ENCODE measurements at regions not wholly inside any gene's neighbourhood (a gene's known extent, or its start where the extent isn't known, plus 50 kb on each side); places are given as distances from the start of the nearest gene placed in this dataset.

DNA sequence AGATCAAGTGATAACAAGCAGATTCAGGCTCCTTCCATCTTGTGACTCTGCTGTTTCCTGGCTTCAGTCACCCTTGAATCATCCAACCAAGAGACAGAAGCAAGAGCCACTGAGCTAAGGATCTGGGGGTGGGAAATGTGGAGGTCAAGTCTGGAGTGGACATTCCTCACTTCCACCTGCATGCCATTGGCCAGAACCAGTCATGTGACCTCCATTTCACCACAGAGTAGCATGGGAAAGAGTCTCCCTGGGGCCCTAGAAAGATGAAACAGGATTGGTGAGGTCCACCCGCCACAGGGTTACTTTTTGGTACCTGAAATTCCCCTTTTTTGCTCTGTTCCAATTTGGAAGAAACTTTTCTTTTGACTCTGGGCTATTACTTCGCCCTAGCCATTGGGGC, 1006.0 kb upstream of the EEF2KMT start:
- DNase-seq, result no peak

- DNase-seq, result no peak
Observed at GRCh38 chr16:6099102-6099501, 1001.5 kb upstream of the EEF2KMT start.

DNA sequence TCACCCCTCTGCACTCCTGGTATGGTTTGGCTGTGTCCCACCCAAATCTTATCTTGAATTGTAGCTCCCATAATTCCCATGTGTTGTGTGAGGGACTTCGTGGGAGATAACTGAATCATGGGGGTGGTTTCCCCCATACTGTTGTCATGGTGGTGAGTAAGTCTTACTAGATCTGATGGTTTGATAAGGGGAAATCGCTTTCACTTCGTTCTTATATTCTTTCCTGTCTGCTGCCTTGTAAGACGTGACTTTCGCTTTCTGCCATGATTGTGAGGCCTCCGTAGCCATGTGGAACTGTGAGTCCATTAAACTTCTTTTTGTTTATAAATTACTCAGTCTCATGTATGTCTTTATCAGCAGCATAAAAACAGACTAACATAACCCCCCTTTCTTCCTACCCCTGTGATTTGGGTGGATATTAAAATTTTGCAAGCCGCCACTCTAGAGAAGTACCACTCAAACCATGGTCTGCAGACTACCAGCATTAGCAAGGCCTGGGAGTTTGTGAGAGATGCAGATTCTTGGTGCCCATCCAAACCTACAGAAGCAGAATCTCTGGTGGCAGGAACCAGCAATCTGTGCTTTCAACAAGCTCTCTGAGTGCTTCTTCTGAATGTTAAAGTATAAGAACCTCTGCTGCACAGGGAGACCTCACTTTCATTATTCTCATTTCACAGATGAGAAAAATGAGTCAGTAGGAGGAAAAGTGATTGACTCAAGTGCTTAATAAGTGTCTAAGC, 999.5 kb upstream of the EEF2KMT start:
- DNase-seq, result no peak

DNA sequence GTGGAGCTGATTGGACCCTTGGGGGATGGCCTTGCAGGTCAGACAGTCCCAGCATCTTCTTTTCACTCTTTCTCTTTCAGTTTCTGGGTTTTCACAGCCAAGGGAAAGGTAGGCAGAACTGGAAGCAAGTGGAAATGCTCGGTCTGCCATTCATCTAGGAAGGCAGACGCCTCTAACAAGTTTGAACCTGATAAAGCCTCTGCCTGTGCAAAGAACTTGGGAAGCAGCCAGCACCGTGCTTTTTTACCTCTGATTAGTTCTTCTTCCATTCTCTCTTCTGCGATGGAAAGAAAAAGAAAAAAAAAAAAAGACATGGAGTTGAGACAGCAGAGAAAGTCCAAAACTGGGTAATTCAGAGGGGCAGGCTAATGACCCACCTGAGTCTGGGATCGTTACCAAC, 997.8 kb upstream of the EEF2KMT start:
- no peak for DNase-seq

- no peak for DNase-seq
Observed at GRCh38 chr16:6091021-6091420, 993.4 kb upstream of the EEF2KMT start.

GRCh38 chr16:6081320-6081976, 983.9 kb upstream of the EEF2KMT start:
- DNase-seq, result no peak

DNA sequence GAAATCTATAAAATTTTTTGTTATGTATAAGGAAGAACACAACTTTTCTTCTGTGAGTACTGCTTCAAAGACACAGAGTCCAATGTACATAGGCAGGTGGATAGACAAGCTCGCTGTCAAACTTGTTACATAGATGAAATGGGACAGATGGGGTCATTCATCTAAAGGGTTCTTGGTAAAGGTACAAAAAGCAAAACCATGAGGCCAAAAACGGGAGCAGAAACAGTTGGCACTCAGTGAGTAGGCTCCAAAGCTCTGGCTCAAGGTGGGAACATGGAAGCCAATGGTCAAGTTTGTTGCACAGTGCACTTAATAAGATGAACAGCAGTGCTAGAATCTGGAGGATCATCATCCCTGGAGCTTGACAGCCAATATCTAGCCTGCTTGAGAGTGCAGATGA, 979.0 kb upstream of the EEF2KMT start:
- no peak for DNase-seq

- DNase-seq, result no peak
Observed at GRCh38 chr16:6068063-6068462, 970.5 kb upstream of the EEF2KMT start.

DNA sequence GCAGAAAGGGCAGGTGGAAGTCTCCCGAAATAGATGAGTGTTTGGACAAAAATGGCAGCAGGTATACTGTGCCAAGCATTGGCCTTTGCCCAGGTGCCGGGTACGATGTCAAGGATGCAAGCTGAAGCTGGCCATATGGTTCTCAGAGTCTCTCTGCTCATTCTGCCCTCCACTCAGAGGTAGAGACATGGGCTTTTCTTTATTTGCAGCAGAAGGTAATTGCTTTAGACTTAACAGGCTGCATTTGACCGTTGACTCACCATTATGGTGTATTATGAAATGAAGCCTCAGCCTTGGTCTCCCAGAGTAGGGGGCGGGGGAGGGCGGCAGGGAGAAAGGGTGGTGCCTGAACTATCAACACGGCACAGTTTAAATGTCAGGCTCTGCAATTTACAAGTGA, 969.1 kb upstream of the EEF2KMT start:
- DNase-seq, result no peak

GRCh38 chr16:6063526-6063925, 965.9 kb upstream of the EEF2KMT start:
- DNase-seq, result no peak

- no peak for DNase-seq
Observed at GRCh38 chr16:6059671-6060070, 962.1 kb upstream of the EEF2KMT start.

DNA sequence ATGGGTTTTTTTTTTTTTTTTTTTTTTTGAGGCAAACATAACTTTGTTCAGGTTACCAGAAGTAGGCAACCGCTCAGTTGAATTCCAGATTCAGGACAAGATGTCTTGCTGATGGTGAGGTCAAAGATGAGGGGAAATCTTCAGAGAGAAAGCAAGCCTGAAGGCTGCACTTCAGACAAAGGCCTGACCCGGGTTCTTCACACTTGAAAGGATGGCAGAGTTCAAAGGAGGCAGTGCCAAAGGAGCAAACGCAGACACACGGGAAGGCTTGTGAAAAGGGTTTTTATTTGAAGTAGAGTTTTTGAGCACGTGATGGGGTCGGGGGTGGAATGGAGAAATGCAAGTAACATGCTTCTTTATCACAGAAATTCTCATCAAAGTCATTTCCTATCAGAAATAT, 960.2 kb upstream of the EEF2KMT start:
- DNase-seq, result no peak

DNA sequence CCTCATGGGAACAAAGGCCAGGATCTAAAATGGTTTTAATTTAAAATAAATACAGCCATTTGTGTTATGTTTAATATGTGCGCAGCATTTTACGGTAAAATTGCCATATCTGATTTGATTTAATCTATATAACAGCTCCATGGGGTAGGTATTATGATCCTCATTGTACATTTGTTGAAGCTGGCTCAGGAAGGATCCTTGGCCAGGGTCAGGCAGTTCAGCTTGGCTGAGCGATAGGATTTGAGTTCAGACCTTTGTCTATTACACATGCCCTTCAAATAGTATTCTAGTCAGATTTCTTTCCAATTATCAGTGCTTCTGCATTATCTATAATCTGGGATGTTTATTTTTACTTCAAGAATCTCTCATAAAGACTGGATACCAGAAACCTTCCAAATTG, 950.4 kb upstream of the EEF2KMT start:
- DNase-seq, result no peak

- DNase-seq, result no peak
Observed at GRCh38 chr16:6047325-6047724, 949.7 kb upstream of the EEF2KMT start.

GRCh38 chr16:6038941-6039645, 941.5 kb upstream of the EEF2KMT start:
- DNase-seq, result no peak

GRCh38 chr16:6035161-6035560, 937.6 kb upstream of the EEF2KMT start:
- DNase-seq, result no peak

GRCh38 chr16:6034511-6034910, 936.9 kb upstream of the EEF2KMT start:
- DNase-seq, result no peak

GRCh38 chr16:6032438-6032837, 934.8 kb upstream of the EEF2KMT start:
- DNase-seq, result no peak

- DNase-seq, result no peak
Observed at GRCh38 chr16:6031567-6031966, 934.0 kb upstream of the EEF2KMT start.

GRCh38 chr16:6031102-6031501, 933.5 kb upstream of the EEF2KMT start:
- no peak for DNase-seq

- DNase-seq, result no peak
Observed at GRCh38 chr16:6027733-6028132, 930.1 kb upstream of the EEF2KMT start.

GRCh38 chr16:6023449-6023848, 925.9 kb upstream of the EEF2KMT start:
- no peak for DNase-seq

- no peak for DNase-seq
Observed at GRCh38 chr16:6021276-6021943, 923.8 kb upstream of the EEF2KMT start.
